Liver (tissue), 3 donors: ENCODE measurements at regions not wholly inside any gene's neighbourhood (a gene's known extent, or its start where the extent isn't known, plus 50 kb on each side); places are given as distances from the start of the nearest gene placed in this dataset.

Source experiments
- FOXA1 ChIP-seq: IDR thresholded peaks from 2 replicates; pipeline ENCODE4 v1.6.1; 2016; ENCODE audit warnings: antibody characterized with exemption
- RAD21 ChIP-seq, 2 donors: IDR thresholded peaks; 2 replicates each; pipeline ENCODE4 v1.6.1; 2016; ENCODE audit warnings: antibody characterized with exemption in 2 of 2, mild to moderate bottlenecking in 2 of 2
- TAF1 ChIP-seq: conservative IDR thresholded peaks from 2 replicates; pipeline ENCODE4 v1.6.1; 2016; ENCODE audit warnings: antibody characterized with exemption, mild to moderate bottlenecking
- YY1 ChIP-seq: IDR thresholded peaks from 2 replicates; pipeline ENCODE4 v1.6.1; 2016; ENCODE audit warnings: antibody characterized with exemption, mild to moderate bottlenecking
- TF ChIP-seq, protein P1 (sequence below): IDR thresholded peaks from 2 replicates; pipeline ENCODE4 v1.6.1; 2016; ENCODE audit warnings: antibody characterized with exemption
- TF ChIP-seq, protein P2 (sequence below): fragments of 150-350 bp; IDR thresholded peaks from 2 replicates; pipeline ENCODE4 v1.5.1; 2017; ENCODE audit warnings: improper control_type of control experiment, low read depth, low read length; ENCODE audit not compliant: missing input control
- TF ChIP-seq, protein P3 (sequence below): IDR thresholded peaks from 2 replicates; pipeline ENCODE4 v1.6.1; 2016; ENCODE audit warnings: antibody characterized with exemption
- TF ChIP-seq, protein P4 (sequence below): IDR thresholded peaks from 2 replicates; pipeline ENCODE4 v1.6.1; 2016; ENCODE audit warnings: antibody characterized with exemption, mild to moderate bottlenecking
- donor health status: healthy.
- donor health status: healthy.

DNA sequence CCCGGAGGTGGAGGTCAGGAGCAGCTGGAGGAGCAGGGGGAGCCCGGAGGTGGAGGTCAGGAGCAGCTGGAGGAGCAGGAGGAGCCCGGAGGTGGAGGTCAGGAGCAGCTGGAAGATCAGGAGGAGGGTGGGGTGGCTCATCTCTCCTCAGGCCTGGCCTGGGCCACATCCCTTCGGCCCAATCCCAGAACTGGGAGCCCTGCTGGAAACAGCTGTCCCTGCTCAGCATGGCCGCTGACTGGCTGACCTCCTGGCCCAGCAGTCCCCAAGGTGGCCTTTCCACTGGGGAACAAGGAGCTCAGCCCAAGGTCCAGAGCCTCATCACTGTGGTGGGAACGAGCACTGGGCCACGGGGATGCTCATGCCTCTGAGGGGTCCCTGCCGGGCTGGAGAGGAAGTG, 66.6 kb upstream of the LAPTM4A start:
- TF ChIP-seq, protein P1, sequence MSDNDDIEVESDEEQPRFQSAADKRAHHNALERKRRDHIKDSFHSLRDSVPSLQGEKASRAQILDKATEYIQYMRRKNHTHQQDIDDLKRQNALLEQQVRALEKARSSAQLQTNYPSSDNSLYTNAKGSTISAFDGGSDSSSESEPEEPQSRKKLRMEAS: no peak
- TF ChIP-seq, protein P2, sequence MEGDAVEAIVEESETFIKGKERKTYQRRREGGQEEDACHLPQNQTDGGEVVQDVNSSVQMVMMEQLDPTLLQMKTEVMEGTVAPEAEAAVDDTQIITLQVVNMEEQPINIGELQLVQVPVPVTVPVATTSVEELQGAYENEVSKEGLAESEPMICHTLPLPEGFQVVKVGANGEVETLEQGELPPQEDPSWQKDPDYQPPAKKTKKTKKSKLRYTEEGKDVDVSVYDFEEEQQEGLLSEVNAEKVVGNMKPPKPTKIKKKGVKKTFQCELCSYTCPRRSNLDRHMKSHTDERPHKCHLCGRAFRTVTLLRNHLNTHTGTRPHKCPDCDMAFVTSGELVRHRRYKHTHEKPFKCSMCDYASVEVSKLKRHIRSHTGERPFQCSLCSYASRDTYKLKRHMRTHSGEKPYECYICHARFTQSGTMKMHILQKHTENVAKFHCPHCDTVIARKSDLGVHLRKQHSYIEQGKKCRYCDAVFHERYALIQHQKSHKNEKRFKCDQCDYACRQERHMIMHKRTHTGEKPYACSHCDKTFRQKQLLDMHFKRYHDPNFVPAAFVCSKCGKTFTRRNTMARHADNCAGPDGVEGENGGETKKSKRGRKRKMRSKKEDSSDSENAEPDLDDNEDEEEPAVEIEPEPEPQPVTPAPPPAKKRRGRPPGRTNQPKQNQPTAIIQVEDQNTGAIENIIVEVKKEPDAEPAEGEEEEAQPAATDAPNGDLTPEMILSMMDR: no peak
- TF ChIP-seq YY1 (no peak), TAF1 (no peak), RAD21 (IDR thresholded peaks at IDR 0.05) (no peak), FOXA1 (no peak)
- TF ChIP-seq, protein P3, sequence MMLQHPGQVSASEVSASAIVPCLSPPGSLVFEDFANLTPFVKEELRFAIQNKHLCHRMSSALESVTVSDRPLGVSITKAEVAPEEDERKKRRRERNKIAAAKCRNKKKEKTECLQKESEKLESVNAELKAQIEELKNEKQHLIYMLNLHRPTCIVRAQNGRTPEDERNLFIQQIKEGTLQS: no peak
- TF ChIP-seq, protein P4, sequence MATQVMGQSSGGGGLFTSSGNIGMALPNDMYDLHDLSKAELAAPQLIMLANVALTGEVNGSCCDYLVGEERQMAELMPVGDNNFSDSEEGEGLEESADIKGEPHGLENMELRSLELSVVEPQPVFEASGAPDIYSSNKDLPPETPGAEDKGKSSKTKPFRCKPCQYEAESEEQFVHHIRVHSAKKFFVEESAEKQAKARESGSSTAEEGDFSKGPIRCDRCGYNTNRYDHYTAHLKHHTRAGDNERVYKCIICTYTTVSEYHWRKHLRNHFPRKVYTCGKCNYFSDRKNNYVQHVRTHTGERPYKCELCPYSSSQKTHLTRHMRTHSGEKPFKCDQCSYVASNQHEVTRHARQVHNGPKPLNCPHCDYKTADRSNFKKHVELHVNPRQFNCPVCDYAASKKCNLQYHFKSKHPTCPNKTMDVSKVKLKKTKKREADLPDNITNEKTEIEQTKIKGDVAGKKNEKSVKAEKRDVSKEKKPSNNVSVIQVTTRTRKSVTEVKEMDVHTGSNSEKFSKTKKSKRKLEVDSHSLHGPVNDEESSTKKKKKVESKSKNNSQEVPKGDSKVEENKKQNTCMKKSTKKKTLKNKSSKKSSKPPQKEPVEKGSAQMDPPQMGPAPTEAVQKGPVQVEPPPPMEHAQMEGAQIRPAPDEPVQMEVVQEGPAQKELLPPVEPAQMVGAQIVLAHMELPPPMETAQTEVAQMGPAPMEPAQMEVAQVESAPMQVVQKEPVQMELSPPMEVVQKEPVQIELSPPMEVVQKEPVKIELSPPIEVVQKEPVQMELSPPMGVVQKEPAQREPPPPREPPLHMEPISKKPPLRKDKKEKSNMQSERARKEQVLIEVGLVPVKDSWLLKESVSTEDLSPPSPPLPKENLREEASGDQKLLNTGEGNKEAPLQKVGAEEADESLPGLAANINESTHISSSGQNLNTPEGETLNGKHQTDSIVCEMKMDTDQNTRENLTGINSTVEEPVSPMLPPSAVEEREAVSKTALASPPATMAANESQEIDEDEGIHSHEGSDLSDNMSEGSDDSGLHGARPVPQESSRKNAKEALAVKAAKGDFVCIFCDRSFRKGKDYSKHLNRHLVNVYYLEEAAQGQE: no peak
